ENCODE measurements at regions not wholly inside any gene's neighbourhood (a gene's known extent, or its start where the extent isn't known, plus 50 kb on each side); places are given as distances from the start of the nearest gene placed in this dataset.

DNA sequence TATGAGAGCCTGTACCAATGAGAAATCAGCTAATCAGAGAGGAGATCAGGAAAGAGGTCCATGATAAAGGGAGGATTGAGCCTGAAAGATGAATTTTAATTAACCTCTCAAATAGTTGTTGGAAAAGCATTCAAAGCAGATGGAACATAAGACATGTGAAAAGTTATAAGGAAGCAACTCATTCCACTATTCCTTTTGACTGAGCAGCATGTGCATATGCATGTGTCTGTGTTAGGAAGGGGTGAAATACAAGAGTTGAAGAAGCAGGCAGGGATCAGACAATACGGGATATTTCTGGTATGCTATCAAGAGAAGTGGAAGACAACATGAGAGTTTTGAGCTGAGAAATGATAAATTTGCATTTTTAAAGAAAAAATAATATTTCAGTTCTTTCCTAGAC is 624.8 kb upstream of the PTCHD4 start:
- intact Hi-C loops (cut with micrococcal nuclease) = loop anchor here (2.0 kb wide), 1 partner anchor 91 kb away; no protein-coding TSS in a partner anchor
- no peaks in the 10 kb centered on the region for H3K27me3 ChIP-seq (ENCODE audit: low read length)
- H3K4me1 ChIP-seq (ENCODE audit: insufficient read depth, low read length) = peaks cover 33% of the 10 kb centered on the region
- peak overlapping the region; percentile 73 for H3K4me2 ChIP-seq (ENCODE audit: low read length)
- no peaks in the 10 kb centered on the region for H3K36me3 ChIP-seq (ENCODE audit: low read depth, low read length)
- H3F3A ChIP-seq (ENCODE audit: low read length, unreplicated experiment) = peaks cover 5% of the 10 kb centered on the region
- no peak overlapping the region for H3K4me3 ChIP-seq (ENCODE audit: low read length)
- no peaks in the 10 kb centered on the region for H3K79me2 ChIP-seq (ENCODE audit: low read length)
- H4K20me1 ChIP-seq (ENCODE audit: low read length) = no peaks in the 10 kb centered on the region
- ChIA-PET POLR2A (ENCODE audit: unreplicated experiment) (interaction anchor here (0.6 kb wide), 1 partner anchor 444 kb away, joined by 4 read pairs; no protein-coding TSS in a partner anchor), CTCF (no interaction called here)
- ATAC-seq = no peak
- peak overlapping the region; percentile 32 for H3K9ac ChIP-seq (ENCODE audit: low read length)
- H2AFZ ChIP-seq (ENCODE audit: low read length) = peak overlapping the region; percentile 15; the same call in 1 of the 2 replicates
- no peaks in the 10 kb centered on the region for H3K9me3 ChIP-seq (ENCODE audit: low read length)
- peak overlapping the region; percentile 88 for H3K27ac ChIP-seq (ENCODE audit: low read length)
- H3K9me2 ChIP-seq (replicated peaks; ENCODE audit: low read length) = no peaks in the 10 kb centered on the region; the same call in 1 of the 2 replicates
- no TSS peak for BruUV-seq (replicated peaks)
- DNase-seq = no peak
- TF ChIP-seq EZH2phosphoT487 (IDR thresholded peaks at IDR 0.05; ENCODE audit: borderline replicate concordance, low read length) (no peak), EZH2 (IDR thresholded peaks at IDR 0.05; ENCODE audit: low read length, unreplicated experiment) (no peak)
- TF ChIP-seq, protein P1, sequence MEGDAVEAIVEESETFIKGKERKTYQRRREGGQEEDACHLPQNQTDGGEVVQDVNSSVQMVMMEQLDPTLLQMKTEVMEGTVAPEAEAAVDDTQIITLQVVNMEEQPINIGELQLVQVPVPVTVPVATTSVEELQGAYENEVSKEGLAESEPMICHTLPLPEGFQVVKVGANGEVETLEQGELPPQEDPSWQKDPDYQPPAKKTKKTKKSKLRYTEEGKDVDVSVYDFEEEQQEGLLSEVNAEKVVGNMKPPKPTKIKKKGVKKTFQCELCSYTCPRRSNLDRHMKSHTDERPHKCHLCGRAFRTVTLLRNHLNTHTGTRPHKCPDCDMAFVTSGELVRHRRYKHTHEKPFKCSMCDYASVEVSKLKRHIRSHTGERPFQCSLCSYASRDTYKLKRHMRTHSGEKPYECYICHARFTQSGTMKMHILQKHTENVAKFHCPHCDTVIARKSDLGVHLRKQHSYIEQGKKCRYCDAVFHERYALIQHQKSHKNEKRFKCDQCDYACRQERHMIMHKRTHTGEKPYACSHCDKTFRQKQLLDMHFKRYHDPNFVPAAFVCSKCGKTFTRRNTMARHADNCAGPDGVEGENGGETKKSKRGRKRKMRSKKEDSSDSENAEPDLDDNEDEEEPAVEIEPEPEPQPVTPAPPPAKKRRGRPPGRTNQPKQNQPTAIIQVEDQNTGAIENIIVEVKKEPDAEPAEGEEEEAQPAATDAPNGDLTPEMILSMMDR (conservative IDR thresholded peaks at IDR 0.05; ENCODE audit: low read depth, low read length) = no peak

DNA sequence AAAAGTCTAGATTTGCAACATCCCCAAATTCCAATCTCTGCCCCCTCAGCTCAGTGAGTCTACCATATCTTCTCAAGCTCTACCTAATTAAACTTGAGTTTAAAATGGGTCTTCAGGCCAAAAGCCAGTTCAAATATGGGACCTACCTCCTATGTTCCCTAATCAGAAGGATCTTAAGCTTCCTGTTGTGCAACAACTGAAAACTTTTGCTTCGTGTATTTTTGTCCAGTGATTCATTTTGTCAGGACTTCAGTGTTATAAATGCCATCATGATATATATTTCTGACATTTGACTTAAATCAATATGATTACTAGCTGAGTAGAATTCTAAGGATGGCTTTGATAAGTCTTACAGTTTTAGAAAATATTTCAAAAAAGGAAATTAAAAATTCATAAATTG is 622.6 kb upstream of the PTCHD4 start:
- no peaks in the 10 kb centered on the region for H3K27me3 ChIP-seq (ENCODE audit: low read length)

DNA sequence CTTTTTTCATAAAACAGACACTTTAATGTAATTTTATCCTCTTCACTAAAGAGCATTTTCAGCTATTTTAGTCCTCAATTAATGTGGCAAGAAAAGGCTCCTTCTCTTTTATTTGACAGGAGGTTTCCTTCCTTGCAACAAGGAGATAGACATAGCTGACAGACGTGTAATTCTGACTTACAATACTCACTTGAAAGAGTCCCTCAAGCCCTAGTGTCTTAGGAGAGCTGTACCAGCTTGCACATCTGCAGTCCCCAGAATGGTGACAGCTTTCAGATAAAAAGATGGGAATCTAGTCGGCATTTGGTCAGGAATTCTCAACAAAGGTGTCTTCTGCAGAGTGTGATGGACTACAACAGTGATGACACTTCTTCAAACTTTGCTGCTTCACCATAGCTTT is 603.7 kb upstream of the PTCHD4 start:
- no peak for DNase-seq
- Histone ChIP-seq H2AFZ (ENCODE audit: low read length) (no peak overlapping the region), H3K4me1 (ENCODE audit: insufficient read depth, low read length) (no peaks in the 10 kb centered on the region), H3F3A (ENCODE audit: low read length, unreplicated experiment) (no peaks in the 10 kb centered on the region), H3K79me2 (ENCODE audit: low read length) (no peaks in the 10 kb centered on the region), H3K4me2 (ENCODE audit: low read length) (no peak overlapping the region), H3K4me3 (ENCODE audit: low read length) (no peak overlapping the region), H3K9me3 (ENCODE audit: low read length) (peaks cover 9% of the 10 kb centered on the region; the same call in 1 of the 2 replicates), H3K9ac (ENCODE audit: low read length) (no peak overlapping the region), H3K27ac (ENCODE audit: low read length) (no peak overlapping the region), H3K36me3 (ENCODE audit: low read depth, low read length) (no peaks in the 10 kb centered on the region), H3K27me3 (ENCODE audit: low read length) (no peaks in the 10 kb centered on the region), H3K9me2 (replicated peaks; ENCODE audit: low read length) (no peaks in the 10 kb centered on the region), H4K20me1 (ENCODE audit: low read length) (no peaks in the 10 kb centered on the region)
- no TSS peak for BruUV-seq (replicated peaks)
- POLR2A ChIA-PET (ENCODE audit: unreplicated experiment) = no interaction called here
- CTCF ChIA-PET = no interaction called here
- TF ChIP-seq, protein P1 (conservative IDR thresholded peaks at IDR 0.05; ENCODE audit: low read depth, low read length) = no peak
- TF ChIP-seq EZH2phosphoT487 (IDR thresholded peaks at IDR 0.05; ENCODE audit: borderline replicate concordance, low read length) = no peak
- no peak for TF ChIP-seq EZH2 (IDR thresholded peaks at IDR 0.05; ENCODE audit: low read length, unreplicated experiment)
- intact Hi-C loops (cut with micrococcal nuclease) = no loop called here
- ATAC-seq = no peak

More for the DNA sequence above, 622.6 kb upstream of the PTCHD4 start:
- peaks cover 5% of the 10 kb centered on the region for H3F3A ChIP-seq (ENCODE audit: low read length, unreplicated experiment)
- peaks cover 33% of the 10 kb centered on the region for H3K4me1 ChIP-seq (ENCODE audit: insufficient read depth, low read length)
- BruUV-seq (replicated peaks) = no TSS peak
- H2AFZ ChIP-seq (ENCODE audit: low read length) = 0 out of 2 replicates have a peak overlapping the region, but pooled peaks have one; percentile 21
- TF ChIP-seq EZH2 (IDR thresholded peaks at IDR 0.05; ENCODE audit: low read length, unreplicated experiment) (no peak), EZH2phosphoT487 (IDR thresholded peaks at IDR 0.05; ENCODE audit: borderline replicate concordance, low read length) (no peak)
- TF ChIP-seq, protein P1 (conservative IDR thresholded peaks at IDR 0.05; ENCODE audit: low read depth, low read length) = no peak
- no peak overlapping the region for H3K9ac ChIP-seq (ENCODE audit: low read length)
- ChIA-PET CTCF (no interaction called here), POLR2A (ENCODE audit: unreplicated experiment) (no interaction called here)
- DNase-seq (peak; percentile 72), ATAC-seq (no peak)
- no peak overlapping the region for H3K4me3 ChIP-seq (ENCODE audit: low read length)
- no peaks in the 10 kb centered on the region for H3K79me2 ChIP-seq (ENCODE audit: low read length)
- H3K4me2 ChIP-seq (ENCODE audit: low read length) = 0 out of 2 replicates have a peak overlapping the region, but pooled peaks have one; percentile 5
- intact Hi-C loops (cut with micrococcal nuclease) = no loop called here
- H4K20me1 ChIP-seq (ENCODE audit: low read length) = no peaks in the 10 kb centered on the region
- H3K27ac ChIP-seq (ENCODE audit: low read length) = 0 out of 2 replicates have a peak overlapping the region, but pooled peaks have one; percentile 7
- no peaks in the 10 kb centered on the region for H3K36me3 ChIP-seq (ENCODE audit: low read depth, low read length)
- no peaks in the 10 kb centered on the region; the same call in 1 of the 2 replicates for H3K9me2 ChIP-seq (replicated peaks; ENCODE audit: low read length)
- H3K9me3 ChIP-seq (ENCODE audit: low read length) = no peaks in the 10 kb centered on the region

Data from PC-3 (cell line).